Endothelial cell of umbilical vein (primary cell): ENCODE measurements at regions not wholly inside any gene's neighbourhood (a gene's known extent, or its start where the extent isn't known, plus 50 kb on each side); places are given as distances from the start of the nearest gene placed in this dataset.

Experiments
- BruUV-seq: library from RNA; stranded (reverse); fragments of 400-500 nt; replicated peaks from 2 replicates; lab custom pipeline; 2021; lab: Mats Ljungman, UMichigan
- CTCF ChIA-PET: fragments of 300-600, 350-600 bp; sonication (Branson Sonifier 250); formaldehyde crosslinking; loops from one replicate; lab custom pipeline; 2021; ENCODE audit warnings: antibody characterized with exemption, inconsistent platforms; lab: Charles Lee
- POLR2A ChIA-PET: fragments of 300-600, 350-600 bp; sonication (Branson Sonifier 250); formaldehyde crosslinking; loops from one replicate; lab custom pipeline; 2021; ENCODE audit warnings: antibody characterized with exemption, inconsistent platforms; lab: Charles Lee
- DNase-seq: peaks from one replicate; pipeline ENCODE4 v3.0.0-alpha.2; 2011; ENCODE audit warnings: low read depth, low spot score
- FAIRE-seq: peaks from 2 replicates; lab custom pipeline; 2011; peaks lifted over from hg19 to GRCh38; lab: Jason Lieb, UNC
- H2AFZ ChIP-seq: 2 replicates; pipeline ENCODE4 v1.6.0; 2012; ENCODE audit warnings: low read depth, low read length, control low read depth, inconsistent platforms
- H3K27ac ChIP-seq: 2 replicates; pipeline ENCODE4 v1.5.1; 2011; ENCODE audit warnings: low read depth, mild to moderate bottlenecking, control low read depth, low read length, moderate library complexity; ENCODE audit not compliant: insufficient read depth
- H3K27me3 ChIP-seq, 2 experiments: 2 replicates each; pipeline versions ENCODE4 v1.6.0 to v1.6.1; 2011; ENCODE audit warnings: low read length in 2 of 2, mixed read lengths in 1 of 2; ENCODE audit not compliant: control insufficient read depth in 2 of 2, insufficient read depth in 2 of 2
- H3K36me3 ChIP-seq, 2 experiments: 2 replicates in 1 of 2; 3 replicates in 1 of 2; pipeline ENCODE4 v1.5.1; 2011; ENCODE audit warnings: low read length in 2 of 2, mild to moderate bottlenecking in 1 of 2, moderate library complexity in 1 of 2; ENCODE audit not compliant: control insufficient read depth in 2 of 2, insufficient read depth in 2 of 2; ENCODE audit errors: extremely low read depth in 1 of 2
- H3K4me1 ChIP-seq: 3 replicates; pipeline ENCODE4 v1.5.1; 2011; ENCODE audit warnings: mild to moderate bottlenecking, low read length; ENCODE audit not compliant: control insufficient read depth, insufficient read depth; ENCODE audit errors: extremely low read depth
- H3K4me2 ChIP-seq: 2 replicates; pipeline ENCODE4 v1.6.1; 2011; ENCODE audit warnings: low read length, control low read depth, mixed read lengths; ENCODE audit not compliant: insufficient read depth
- H3K4me3 ChIP-seq, 3 experiments: fragments of 200-600 bp in 1 of 3; sonication (generic), shearing (Covaris generic) in 1 of 3; replicated peaks in 1 of 3; 2 replicates each; pipeline ENCODE4 v1.5.1; 2011 to 2016; ENCODE audit warnings: control low read depth in 3 of 3, low read length in 3 of 3, mild to moderate bottlenecking in 2 of 3, inconsistent platforms in 1 of 3, low read depth in 1 of 3, moderate library complexity in 1 of 3; ENCODE audit not compliant: insufficient read depth in 1 of 3
- H3K79me2 ChIP-seq: 2 replicates; pipeline ENCODE4 v1.6.0; 2012; ENCODE audit warnings: low read length, inconsistent platforms; ENCODE audit not compliant: control insufficient read depth, insufficient read depth
- H3K9ac ChIP-seq: replicated peaks from 2 replicates; pipeline ENCODE3; 2011; ENCODE audit warnings: low read length, control low read depth; ENCODE audit not compliant: insufficient read depth; ENCODE audit errors: extremely low read depth
- H3K9me1 ChIP-seq: replicated peaks from 3 replicates; pipeline ENCODE4 v1.6.0; 2011; ENCODE audit warnings: mild to moderate bottlenecking, low read length; ENCODE audit not compliant: control insufficient read depth, insufficient read depth; ENCODE audit errors: extremely low read depth
- H3K9me3 ChIP-seq: replicated peaks from 2 replicates; pipeline ENCODE4 v1.5.1; 2012; ENCODE audit warnings: low read length, inconsistent platforms; ENCODE audit not compliant: control insufficient read depth, insufficient read depth
- H4K20me1 ChIP-seq: replicated peaks from 2 replicates; pipeline ENCODE3; 2011; ENCODE audit warnings: mild to moderate bottlenecking, low read length; ENCODE audit not compliant: control insufficient read depth, insufficient read depth; ENCODE audit errors: extremely low read depth
- CTCF ChIP-seq, 2 donors: IDR thresholded peaks; 1 replicate in 1 of 2; 2 replicates in 1 of 2; pipeline ENCODE4 v1.5.1; 2011; ENCODE audit warnings: low read length in 2 of 2, mild to moderate bottlenecking in 2 of 2, moderate library complexity in 2 of 2, control low read depth in 1 of 2, inconsistent platforms in 1 of 2, low read depth in 1 of 2; ENCODE audit not compliant: insufficient read depth in 1 of 2; ENCODE audit errors: extremely low read depth in 1 of 2
- EZH2 ChIP-seq: IDR thresholded peaks from 2 replicates; pipeline ENCODE4 v1.6.1; 2012; ENCODE audit warnings: borderline replicate concordance, low read depth, mild to moderate bottlenecking, moderate library complexity, low read length, inconsistent platforms; ENCODE audit not compliant: severe bottlenecking
- FOS ChIP-seq: IDR thresholded peaks from 2 replicates; pipeline ENCODE4 v1.6.1; 2011; ENCODE audit warnings: mild to moderate bottlenecking, low read length, moderate library complexity, borderline replicate concordance; ENCODE audit not compliant: insufficient read depth
- GATA2 ChIP-seq: IDR thresholded peaks from 2 replicates; pipeline ENCODE4 v1.7.0; 2011; ENCODE audit warnings: low read depth, mild to moderate bottlenecking, moderate library complexity, mixed read lengths, low read length; ENCODE audit not compliant: insufficient read length, insufficient read depth
- JUN ChIP-seq: IDR thresholded peaks from 2 replicates; pipeline ENCODE4 v1.6.1; 2011; ENCODE audit warnings: borderline replicate concordance, low read depth; ENCODE audit not compliant: insufficient read length, insufficient read depth
- MAX ChIP-seq: IDR thresholded peaks from 2 replicates; pipeline ENCODE4 v1.6.1; 2011; ENCODE audit not compliant: insufficient read depth, insufficient read length
- MYC ChIP-seq: IDR thresholded peaks from one replicate; pipeline ENCODE4 v1.6.1; 2011; ENCODE audit warnings: mild to moderate bottlenecking, low read depth, low read length
- POLR2A ChIP-seq: IDR thresholded peaks from 2 replicates; pipeline ENCODE4 v1.6.1; 2012; ENCODE audit warnings: low read depth, mild to moderate bottlenecking, control low read depth, low read length
- POLR2AphosphoS5 ChIP-seq: IDR thresholded peaks from 2 replicates; pipeline ENCODE4 v1.6.1; 2012; ENCODE audit warnings: low read depth, mild to moderate bottlenecking, control low read depth, low read length, moderate library complexity; ENCODE audit not compliant: insufficient read depth
- dilution Hi-C: fragments of 300-500 bp; cut with MboI; formaldehyde crosslinking; loops from one replicate; pipeline ENCODE4 v1.15.0; 2019; ENCODE audit warnings: low sequenced_read_pairs; ENCODE audit not compliant: extremely low pct_ligation_motif_present
- intact Hi-C: fragments of 100-400 bp; cut with micrococcal nuclease; formaldehyde crosslinking; loops from one replicate; pipeline ENCODE4 v1.10.0; 2022

- dilution Hi-C loops = no loop called here
- FAIRE-seq (no peak), DNase-seq (no peak)
- Histone ChIP-seq H3K9me3 (no peaks in the 10 kb centered on the region), H3K9me1 (no peaks in the 10 kb centered on the region), H3K27me3 (no peaks in the 10 kb centered on the region), H3K4me3 (no peak overlapping the region), H3K4me1 (no peaks in the 10 kb centered on the region), H4K20me1 (no peaks in the 10 kb centered on the region), H2AFZ (no peak overlapping the region), H3K27ac (no peak overlapping the region), H3K4me2 (no peak overlapping the region), H3K9ac (no peak overlapping the region), H3K79me2 (no peaks in the 10 kb centered on the region), H3K36me3 (no peaks in the 10 kb centered on the region)
- CTCF ChIA-PET = no interaction called here
- BruUV-seq = no TSS peak
- POLR2A ChIA-PET = no interaction called here
- intact Hi-C loops = no loop called here
- TF ChIP-seq CTCF (IDR thresholded peaks at IDR 0.05; ENCODE audit: extremely low read depth in 1 of 2, insufficient read depth in 1 of 2, low read depth in 1 of 2, low read length in 2 of 2) = no peak
- TF ChIP-seq FOS = no peak
- TF ChIP-seq JUN = no peak
- no peak for TF ChIP-seq EZH2
- TF ChIP-seq MAX = no peak
- no peak for TF ChIP-seq POLR2A
- TF ChIP-seq GATA2 = no peak
- no peak for TF ChIP-seq MYC
- no peak for TF ChIP-seq POLR2AphosphoS5
These were observed 98.8 kb downstream of the ZNF621 start for GRCh38 chr3:40623567-40623966.
